PC-9 (cell line): ENCODE measurements at regions not wholly inside any gene's neighbourhood (a gene's known extent, or its start where the extent isn't known, plus 50 kb on each side); places are given as distances from the start of the nearest gene placed in this dataset.
"Not testable (repeated sequence)": the region's sequence is repeated elsewhere in the genome, so short reads cannot be mapped to it uniquely, and the experiment has no call there.

ENCODE experiments used
- BruUV-seq: library from RNA; stranded (reverse); fragments of 400-500 nt; replicated peaks from 2 replicates; lab custom pipeline; 2021; lab: Mats Ljungman, UMichigan
- CTCF ChIA-PET: fragments of 300-600 bp; sonication (Branson Sonifier 250); formaldehyde crosslinking; loops from one replicate; lab custom pipeline; 2022; ENCODE audit warnings: antibody characterized with exemption; lab: Charles Lee
- POLR2A ChIA-PET: fragments of 300-600 bp; sonication (Branson Sonifier 250); formaldehyde crosslinking; loops from one replicate; lab custom pipeline; 2022; ENCODE audit warnings: antibody characterized with exemption; ENCODE audit not compliant: unreplicated experiment; lab: Charles Lee
- DNase-seq, 2 experiments: peaks; one replicate each; pipeline versions ENCODE4 v3.0.0 to v3.0.0-alpha.2; 2015 to 2022; ENCODE audit warnings: mixed read lengths in 1 of 2
- H2AFZ ChIP-seq: fragments of 200-600 bp; sonication (generic); 2 replicates; pipeline ENCODE4 v1.8.1; 2017; ENCODE audit warnings: antibody characterized with exemption
- H3F3A ChIP-seq: fragments of 200-600 bp; sonication (generic); 2 replicates; pipeline ENCODE4 v1.8.1; 2017; ENCODE audit warnings: antibody characterized with exemption, mild to moderate bottlenecking, low read depth; ENCODE audit not compliant: insufficient read depth
- H3K27ac ChIP-seq: fragments of 200-600 bp; sonication (generic); 2 replicates; pipeline ENCODE4 v1.6.1; 2016; ENCODE audit warnings: mixed run types
- H3K27me3 ChIP-seq: fragments of 200-600 bp; sonication (generic); 2 replicates; pipeline ENCODE4 v1.6.1; 2016; ENCODE audit warnings: low read depth, mixed run types; ENCODE audit not compliant: insufficient read depth
- H3K36me3 ChIP-seq: fragments of 200-600 bp; sonication (generic); 2 replicates; pipeline ENCODE4 v1.6.1; 2016; ENCODE audit warnings: low read depth, mixed run types
- H3K4me1 ChIP-seq: fragments of 200-600 bp; sonication (generic); replicated peaks from 2 replicates; pipeline ENCODE4 v1.6.1; 2016; ENCODE audit warnings: mixed run types; ENCODE audit not compliant: insufficient read depth
- H3K4me2 ChIP-seq: fragments of 200-600 bp; sonication (generic); 2 replicates; pipeline ENCODE4 v1.6.1; 2017; ENCODE audit warnings: mixed run types
- H3K4me3 ChIP-seq: fragments of 200-600 bp; sonication (generic); 2 replicates; pipeline ENCODE4 v1.6.1; 2016; ENCODE audit warnings: mixed run types
- H3K79me2 ChIP-seq: fragments of 200-600 bp; sonication (generic); 2 replicates; pipeline ENCODE4 v1.6.1; 2017; ENCODE audit warnings: low read depth, mixed run types
- H3K9me2 ChIP-seq: fragments of 200-600 bp; sonication (generic); 2 replicates; pipeline ENCODE4 v1.8.1; 2017; ENCODE audit warnings: mild to moderate bottlenecking; ENCODE audit not compliant: insufficient read depth
- H3K9me3 ChIP-seq: fragments of 200-600 bp; sonication (generic); 2 replicates; pipeline ENCODE4 v1.8.1; 2016; ENCODE audit warnings: low read depth; ENCODE audit not compliant: insufficient read depth
- H4K20me1 ChIP-seq: fragments of 200-600 bp; sonication (generic); 2 replicates; pipeline ENCODE4 v1.8.1; 2017; ENCODE audit not compliant: insufficient read depth
- CTCF ChIP-seq: fragments of 200-600 bp; sonication (generic); conservative IDR thresholded peaks from 2 replicates; pipeline ENCODE4 v1.6.1; 2017; ENCODE audit warnings: mixed run types, antibody characterized with exemption, mild to moderate bottlenecking, moderate library complexity
- EZH2 ChIP-seq: fragments of 200-600 bp; sonication (generic); IDR thresholded peaks from 2 replicates; pipeline ENCODE4 v1.8.0; 2017; ENCODE audit warnings: antibody characterized with exemption, low read depth
- intact Hi-C: fragments of 100-400 bp; cut with micrococcal nuclease; formaldehyde crosslinking; loops from one replicate; pipeline ENCODE4 v1.10.0; 2022; ENCODE audit not compliant: unreplicated experiment

DNA sequence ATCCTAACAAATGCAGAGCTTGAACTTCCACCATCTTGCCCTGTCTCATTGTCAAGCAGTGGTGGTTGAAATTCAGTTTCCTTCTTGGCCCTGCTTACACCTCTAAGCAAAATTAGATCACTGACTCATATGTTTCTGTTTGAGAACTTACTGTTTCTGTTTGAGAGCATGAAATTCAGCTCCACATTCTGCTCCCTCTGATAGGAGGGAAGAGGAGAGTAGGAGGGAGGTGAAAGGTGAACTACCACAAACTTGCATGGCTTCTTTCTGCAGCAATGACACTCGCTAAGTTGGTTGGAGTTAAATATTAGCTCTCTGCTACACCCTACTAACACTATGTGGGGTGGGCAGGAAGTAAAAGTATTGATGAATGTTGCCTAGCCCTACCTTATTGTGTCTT is 117.8 kb upstream of the EDA2R start:
- Histone ChIP-seq H2AFZ (no peak overlapping the region), H3K27ac (no peak overlapping the region), H3F3A (no peaks in the 10 kb centered on the region), H3K4me2 (no peak overlapping the region), H4K20me1 (no peaks in the 10 kb centered on the region), H3K79me2 (no peaks in the 10 kb centered on the region), H3K27me3 (no peaks in the 10 kb centered on the region), H3K4me1 (no peaks in the 10 kb centered on the region), H3K4me3 (no peak overlapping the region), H3K9me2 (no peaks in the 10 kb centered on the region), H3K36me3 (no peaks in the 10 kb centered on the region), H3K9me3 (no peaks in the 10 kb centered on the region)
- intact Hi-C loops, result no loop called here
- CTCF ChIA-PET, result no interaction called here
- POLR2A ChIA-PET, result no interaction called here
- BruUV-seq, result no TSS peak
- no peak for DNase-seq
- TF ChIP-seq EZH2 (no peak), CTCF (no peak)

GRCh38 chrX:66751136-66751782 is 112.4 kb upstream of the EDA2R start:
- H3F3A ChIP-seq, result no peaks in the 10 kb centered on the region
- no peak overlapping the region for H3K27ac ChIP-seq
- POLR2A ChIA-PET, result no interaction called here
- H3K79me2 ChIP-seq, result no peaks in the 10 kb centered on the region
- no peaks in the 10 kb centered on the region for H3K9me2 ChIP-seq
- BruUV-seq, result no TSS peak
- no peak for DNase-seq
- H2AFZ ChIP-seq, result no peak overlapping the region
- no peaks in the 10 kb centered on the region for H3K27me3 ChIP-seq
- H3K4me3 ChIP-seq, result no peak overlapping the region
- no peak for TF ChIP-seq CTCF
- no peak for TF ChIP-seq EZH2
- H3K36me3 ChIP-seq, result no peaks in the 10 kb centered on the region
- no peaks in the 10 kb centered on the region for H3K4me1 ChIP-seq
- H3K9me3 ChIP-seq, result no peaks in the 10 kb centered on the region
- CTCF ChIA-PET, result no interaction called here
- no peaks in the 10 kb centered on the region for H4K20me1 ChIP-seq
- H3K4me2 ChIP-seq, result no peak overlapping the region
- intact Hi-C loops, result no loop called here

GRCh38 chrX:66744519-66744918 is 105.6 kb upstream of the EDA2R start:
- not testable (repeated sequence) for H3K27me3 ChIP-seq

DNA sequence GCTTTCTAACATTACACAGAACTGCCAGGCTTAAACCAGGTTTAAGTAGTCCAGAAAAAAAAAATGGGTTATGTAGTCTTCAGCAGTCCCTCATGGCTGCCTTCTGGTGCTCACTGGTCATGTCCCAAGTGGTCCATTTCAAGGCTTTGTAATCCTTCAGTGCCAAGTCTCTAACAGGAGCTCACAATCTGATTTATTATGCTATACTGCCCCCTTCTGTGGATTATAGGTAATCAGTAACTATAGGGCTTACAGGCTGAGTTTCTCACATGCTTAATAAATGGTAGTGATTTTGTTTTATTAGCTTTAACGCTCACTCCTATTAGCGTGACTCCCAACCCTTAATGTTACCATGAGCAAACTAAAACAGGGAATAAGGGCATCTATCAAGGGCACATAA is 92.5 kb upstream of the EDA2R start:
- no peaks in the 10 kb centered on the region for H3K27me3 ChIP-seq
- no peak overlapping the region for H3K4me2 ChIP-seq
- no peak for DNase-seq
- no peak overlapping the region for H2AFZ ChIP-seq
- H3F3A ChIP-seq, result no peaks in the 10 kb centered on the region
- no TSS peak for BruUV-seq
- H3K27ac ChIP-seq, result no peak overlapping the region
- no peaks in the 10 kb centered on the region for H3K4me1 ChIP-seq
- no peaks in the 10 kb centered on the region for H3K36me3 ChIP-seq
- H3K9me2 ChIP-seq, result no peaks in the 10 kb centered on the region
- CTCF ChIA-PET, result no interaction called here
- no peaks in the 10 kb centered on the region for H3K79me2 ChIP-seq
- POLR2A ChIA-PET, result no interaction called here
- H3K9me3 ChIP-seq, result no peaks in the 10 kb centered on the region
- intact Hi-C loops, result no loop called here
- H4K20me1 ChIP-seq, result no peaks in the 10 kb centered on the region
- TF ChIP-seq EZH2 (no peak), CTCF (peak; percentile 43)
- no peak overlapping the region for H3K4me3 ChIP-seq

More at GRCh38 chrX:66744519-66744918, 105.6 kb upstream of the EDA2R start:
- H3K4me3 ChIP-seq, H3K9me3 ChIP-seq, H3K4me1 ChIP-seq, H3K4me2 ChIP-seq, H3K36me3 ChIP-seq, H3K9me2 ChIP-seq, H3K79me2 ChIP-seq, BruUV-seq, DNase-seq, H4K20me1 ChIP-seq, intact Hi-C loops, POLR2A ChIA-PET, CTCF ChIA-PET, H3F3A ChIP-seq, H3K27ac ChIP-seq, H2AFZ ChIP-seq: not testable (repeated sequence)
